Esophagus muscularis mucosa (tissue), 4 donors: ENCODE measurements at regions not wholly inside any gene's neighbourhood (a gene's known extent, or its start where the extent isn't known, plus 50 kb on each side); places are given as distances from the start of the nearest gene placed in this dataset.

ENCODE experiments used
- DNase-seq: peaks from one replicate; pipeline ENCODE4 v3.0.0-alpha.2; 2017; ENCODE audit errors: extremely low spot score
- H3K27ac ChIP-seq, 4 donors: fragments of 200-600 bp; sonication (generic); replicated peaks in 1 of 4; 1 replicate in 3 of 4; 2 replicates in 1 of 4; pipeline ENCODE4 v1.5.1; 2016 to 2019; ENCODE audit warnings: mild to moderate bottlenecking in 1 of 4
- H3K27me3 ChIP-seq, 4 donors: fragments of 200-600 bp; sonication (generic); one replicate each; pipeline versions ENCODE4 v1.5.1 to v1.6.0; 2016 to 2019
- H3K36me3 ChIP-seq, 4 donors: fragments of 200-600 bp; sonication (generic); one replicate each; pipeline ENCODE4 v1.5.1; 2016 to 2019
- H3K4me1 ChIP-seq, 4 donors: fragments of 200-600 bp; sonication (generic); one replicate each; pipeline ENCODE4 v1.5.1; 2016 to 2019
- H3K4me3 ChIP-seq, 4 donors: fragments of 200-600 bp; sonication (generic); 1 replicate in 2 of 4; 2 replicates in 2 of 4; pipeline ENCODE4 v1.5.1; 2016 to 2019; ENCODE audit warnings: mild to moderate bottlenecking in 4 of 4, moderate library complexity in 1 of 4
- H3K9me3 ChIP-seq, 4 donors: fragments of 200-600 bp; sonication (generic); 1 replicate in 3 of 4; 2 replicates in 1 of 4; pipeline ENCODE4 v1.5.1; 2016 to 2019
- EP300 ChIP-seq: sonication (generic); formaldehyde crosslinking; IDR thresholded peaks from one replicate; pipeline ENCODE4 v1.6.1; 2017; ENCODE audit warnings: antibody characterized with exemption
- POLR2A ChIP-seq: fragments of 450-650 bp; IDR thresholded peaks from one replicate; pipeline ENCODE4 v1.6.1; 2017; ENCODE audit warnings: antibody characterized with exemption, moderate library complexity, mild to moderate bottlenecking, low read depth
- POLR2AphosphoS5 ChIP-seq, 2 donors: sonication (generic); formaldehyde crosslinking; IDR thresholded peaks; one replicate each; pipeline ENCODE4 v1.6.1; 2017; ENCODE audit warnings: antibody characterized with exemption in 2 of 2
- WGBS: methylation state at CpG from one replicate; pipeline ENCODE4 v1.1.5; 2018; 5-methylcytosine and 5-hydroxymethylcytosine counted together
- intact Hi-C: fragments of 100-400 bp; cut with DNase I; formaldehyde crosslinking; loops from one replicate; pipeline ENCODE4 v1.15.1; 2023
- TF ChIP-seq, protein P1 (sequence below), 3 experiments: fragments of 200-600 bp in 2 of 3; fragments of 450-650 bp in 1 of 3; sonication (generic) in 2 of 3; IDR thresholded peaks; one replicate each; pipeline ENCODE4 v1.5.1; 2017 to 2019; ENCODE audit warnings: antibody characterized with exemption in 3 of 3, mild to moderate bottlenecking in 2 of 3, moderate library complexity in 1 of 3

DNA sequence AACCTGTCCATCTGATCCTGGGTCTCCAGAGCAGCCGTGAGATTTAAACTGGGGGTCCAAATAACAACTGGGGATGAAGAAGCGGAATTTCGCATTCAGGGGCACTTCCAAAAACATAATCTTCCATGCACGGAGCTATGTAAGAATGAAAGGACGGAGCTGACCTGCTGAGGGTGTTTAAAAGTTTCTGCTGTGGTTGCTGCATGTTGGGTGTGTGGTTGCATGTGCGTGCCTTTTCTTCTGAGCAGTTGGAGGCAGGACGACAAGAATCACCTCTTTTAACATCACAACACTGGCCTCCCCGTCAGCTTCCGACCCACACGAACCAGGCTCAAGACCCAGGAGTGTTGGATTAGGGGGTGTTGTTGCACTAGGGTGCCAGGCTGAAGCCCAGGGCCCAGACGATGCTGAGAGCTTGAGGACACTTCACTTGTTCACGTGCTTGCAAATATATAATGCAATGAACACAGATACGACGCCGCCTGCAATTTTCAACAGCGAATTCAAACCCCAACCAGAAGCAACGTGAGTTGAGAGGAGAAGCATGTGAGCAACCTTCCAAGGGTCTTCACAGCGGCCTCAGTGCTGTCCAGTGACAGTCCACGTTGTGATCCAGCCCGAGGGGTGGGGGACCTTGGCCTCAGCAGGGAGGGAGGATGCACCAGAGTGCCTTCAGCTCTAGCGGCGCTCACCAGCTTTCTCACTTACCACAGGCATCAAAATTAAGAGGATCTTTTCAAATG, 76.0 kb upstream of the SALL3 start:
- no peak for TF ChIP-seq EP300
- TF ChIP-seq, protein P1, sequence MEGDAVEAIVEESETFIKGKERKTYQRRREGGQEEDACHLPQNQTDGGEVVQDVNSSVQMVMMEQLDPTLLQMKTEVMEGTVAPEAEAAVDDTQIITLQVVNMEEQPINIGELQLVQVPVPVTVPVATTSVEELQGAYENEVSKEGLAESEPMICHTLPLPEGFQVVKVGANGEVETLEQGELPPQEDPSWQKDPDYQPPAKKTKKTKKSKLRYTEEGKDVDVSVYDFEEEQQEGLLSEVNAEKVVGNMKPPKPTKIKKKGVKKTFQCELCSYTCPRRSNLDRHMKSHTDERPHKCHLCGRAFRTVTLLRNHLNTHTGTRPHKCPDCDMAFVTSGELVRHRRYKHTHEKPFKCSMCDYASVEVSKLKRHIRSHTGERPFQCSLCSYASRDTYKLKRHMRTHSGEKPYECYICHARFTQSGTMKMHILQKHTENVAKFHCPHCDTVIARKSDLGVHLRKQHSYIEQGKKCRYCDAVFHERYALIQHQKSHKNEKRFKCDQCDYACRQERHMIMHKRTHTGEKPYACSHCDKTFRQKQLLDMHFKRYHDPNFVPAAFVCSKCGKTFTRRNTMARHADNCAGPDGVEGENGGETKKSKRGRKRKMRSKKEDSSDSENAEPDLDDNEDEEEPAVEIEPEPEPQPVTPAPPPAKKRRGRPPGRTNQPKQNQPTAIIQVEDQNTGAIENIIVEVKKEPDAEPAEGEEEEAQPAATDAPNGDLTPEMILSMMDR (IDR thresholded peaks at IDR 0.05), result no peak
- TF ChIP-seq POLR2A, result no peak
- no peak for TF ChIP-seq POLR2AphosphoS5 (IDR thresholded peaks at IDR 0.05)
- no peaks in the 10 kb centered on the region for H3K4me1 ChIP-seq
- H3K27me3 ChIP-seq, result peaks cover 0 to 29% (median 0%) of the 10 kb centered on the region in 4 donors
- intact Hi-C loops, result no loop called here
- no peaks in the 10 kb centered on the region for H3K36me3 ChIP-seq
- no peak overlapping the region for H3K27ac ChIP-seq
- peak; percentile 78 for DNase-seq
- H3K4me3 ChIP-seq, result no peak overlapping the region
- H3K9me3 ChIP-seq, result no peaks in the 10 kb centered on the region
- WGBS, result 72% methylated on average over 21 of the region's 22 CpGs

DNA sequence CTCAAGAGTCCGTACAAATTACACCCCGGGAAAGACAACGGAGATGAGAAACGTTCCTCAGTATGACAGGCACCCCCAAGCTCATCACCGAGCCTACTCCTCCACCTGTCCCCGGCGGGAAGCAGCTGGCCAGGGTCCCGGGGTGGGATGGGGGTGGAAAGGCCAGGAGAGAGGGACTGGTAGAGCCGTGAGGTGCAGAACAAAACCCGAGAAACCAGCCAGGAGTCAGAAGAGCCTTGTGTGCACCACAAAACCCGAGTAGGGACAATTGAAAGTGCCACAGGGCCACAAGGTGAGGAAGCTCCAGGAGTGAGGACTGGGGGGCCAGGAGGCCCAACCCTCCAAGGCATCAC, 75.5 kb upstream of the SALL3 start:
- TF ChIP-seq, protein P1 (IDR thresholded peaks at IDR 0.05), result no peak
- TF ChIP-seq POLR2AphosphoS5 (IDR thresholded peaks at IDR 0.05) (no peak), POLR2A (no peak), EP300 (no peak)
- Histone ChIP-seq H3K27me3 (peaks cover 0 to 29% (median 0%) of the 10 kb centered on the region in 4 donors), H3K27ac (no peak overlapping the region), H3K4me1 (no peaks in the 10 kb centered on the region), H3K36me3 (no peaks in the 10 kb centered on the region), H3K4me3 (no peak overlapping the region), H3K9me3 (no peaks in the 10 kb centered on the region)
- intact Hi-C loops, result no loop called here
- 75% methylated on average over 8 of the region's 11 CpGs for WGBS
- DNase-seq, result no peak

DNA sequence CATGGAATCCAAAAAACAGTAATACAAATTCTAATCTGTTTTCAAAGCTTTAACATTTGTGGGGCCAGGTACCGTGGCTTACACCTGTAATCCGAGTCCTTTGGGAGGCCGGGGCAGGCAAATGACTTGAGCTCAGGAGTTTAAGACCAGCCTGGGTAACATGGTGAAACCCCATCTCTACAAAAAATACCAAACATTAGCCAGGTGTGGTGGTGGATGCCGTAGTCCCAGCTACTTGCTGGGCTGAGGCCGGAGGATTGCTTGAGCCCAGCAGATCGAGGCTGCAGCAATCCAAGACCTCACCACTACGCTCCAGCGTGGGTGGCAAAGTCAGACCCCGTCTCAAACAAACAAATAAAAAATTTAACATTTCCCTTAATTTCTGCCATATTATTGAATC, 74.3 kb upstream of the SALL3 start:
- H3K27ac ChIP-seq, result no peak overlapping the region
- peak; percentile 89 for DNase-seq
- 84% methylated on average over 9 of the region's 9 CpGs for WGBS
- intact Hi-C loops, result no loop called here
- H3K27me3 ChIP-seq, result peaks cover 0 to 29% (median 0%) of the 10 kb centered on the region in 4 donors
- no peaks in the 10 kb centered on the region for H3K36me3 ChIP-seq
- H3K4me1 ChIP-seq, result no peaks in the 10 kb centered on the region
- H3K4me3 ChIP-seq, result no peak overlapping the region
- no peak for TF ChIP-seq EP300
- TF ChIP-seq POLR2A, result no peak
- no peak for TF ChIP-seq POLR2AphosphoS5 (IDR thresholded peaks at IDR 0.05)
- TF ChIP-seq, protein P1 (IDR thresholded peaks at IDR 0.05), result no peak
- no peaks in the 10 kb centered on the region for H3K9me3 ChIP-seq

DNA sequence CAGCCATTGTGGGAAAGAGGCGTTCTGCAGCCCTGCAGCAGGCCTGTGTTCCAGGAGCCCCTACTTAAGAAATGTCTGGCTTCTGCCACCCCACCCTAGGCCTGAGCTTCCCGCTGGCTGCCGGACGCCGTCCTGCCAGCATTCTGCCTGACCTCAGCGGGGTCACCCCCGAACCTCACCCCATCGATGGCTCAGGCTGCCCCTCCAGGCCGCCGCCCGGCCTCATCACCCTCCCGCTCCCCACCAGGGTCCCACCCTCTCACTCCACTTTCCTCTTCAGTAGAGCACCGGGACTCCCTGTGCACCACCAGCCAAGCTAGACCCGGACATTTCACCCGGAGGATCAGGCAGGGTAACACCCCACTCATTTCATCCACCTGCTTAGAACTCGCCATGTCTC, 73.6 kb upstream of the SALL3 start:
- intact Hi-C loops, result no loop called here
- Histone ChIP-seq H3K36me3 (no peaks in the 10 kb centered on the region), H3K27me3 (peaks cover 0 to 29% (median 0%) of the 10 kb centered on the region in 4 donors), H3K27ac (no peak overlapping the region), H3K4me3 (no peak overlapping the region), H3K4me1 (no peaks in the 10 kb centered on the region), H3K9me3 (no peaks in the 10 kb centered on the region)
- peak; percentile 90 for DNase-seq
- no peak for TF ChIP-seq POLR2AphosphoS5 (IDR thresholded peaks at IDR 0.05)
- no peak for TF ChIP-seq POLR2A
- no peak for TF ChIP-seq EP300
- TF ChIP-seq, protein P1 (IDR thresholded peaks at IDR 0.05), result no peak
- 88% methylated on average over 13 of the region's 16 CpGs for WGBS
